ENCODE measurements at regions not wholly inside any gene's neighbourhood (a gene's known extent, or its start where the extent isn't known, plus 50 kb on each side); places are given as distances from the start of the nearest gene placed in this dataset.

- WGBS, 5 donors, result 49 to 69% (median 60%) methylated on average over 3 of the region's 3 CpGs
- Histone ChIP-seq H3K27ac (no peak overlapping the region), H3K36me3 (no peaks in the 10 kb centered on the region), H3K4me3 (no peak overlapping the region), H3K4me1 (no peaks in the 10 kb centered on the region), H3K9me3 (no peaks in the 10 kb centered on the region), H3K27me3 (no peaks in the 10 kb centered on the region)
- DNase-seq, result no peak
- TF ChIP-seq POLR2AphosphoS5 (IDR thresholded peaks at IDR 0.05) (no peak), POLR2A (IDR thresholded peaks at IDR 0.05) (no peak), CTCF (IDR thresholded peaks at IDR 0.05) (no peak), EP300 (IDR thresholded peaks at IDR 0.05) (no peak)
- intact Hi-C loops (cut with DNase I; ENCODE audit: low total_unique reads), result no loop called here
Observed at GRCh38 chr13:57353831-57354230, 186.8 kb downstream of the PRR20E start.

- no peak for DNase-seq
- H3K4me1 ChIP-seq, result no peaks in the 10 kb centered on the region
- H3K4me3 ChIP-seq, result no peak overlapping the region
- no peaks in the 10 kb centered on the region for H3K27me3 ChIP-seq
- intact Hi-C loops (cut with DNase I; ENCODE audit: low total_unique reads), result no loop called here
- 62 to 71% (median 64%) methylated on average over 2 of the region's 2 CpGs for WGBS, 5 donors
- peaks cover 0 to 4% (median 0%) of the 10 kb centered on the region in 4 donors for H3K9me3 ChIP-seq
- H3K36me3 ChIP-seq, result no peaks in the 10 kb centered on the region
- TF ChIP-seq EP300 (IDR thresholded peaks at IDR 0.05) (no peak), POLR2A (IDR thresholded peaks at IDR 0.05) (no peak), POLR2AphosphoS5 (IDR thresholded peaks at IDR 0.05) (no peak), CTCF (IDR thresholded peaks at IDR 0.05) (no peak)
- no peak overlapping the region for H3K27ac ChIP-seq
Observed at GRCh38 chr13:57375876-57376275, 208.9 kb downstream of the PRR20E start.

GRCh38 chr13:57408312-57408711 lies 223.2 kb upstream of the PCDH17 start:
- TF ChIP-seq POLR2A (IDR thresholded peaks at IDR 0.05), result no peak
- TF ChIP-seq POLR2AphosphoS5 (IDR thresholded peaks at IDR 0.05), result no peak
- TF ChIP-seq EP300 (IDR thresholded peaks at IDR 0.05), result no peak
- TF ChIP-seq CTCF (IDR thresholded peaks at IDR 0.05), result no peak
- Histone ChIP-seq H3K4me3 (no peak overlapping the region), H3K27me3 (no peaks in the 10 kb centered on the region), H3K4me1 (no peaks in the 10 kb centered on the region), H3K27ac (no peak overlapping the region), H3K9me3 (peaks cover 0 to 25% (median 0%) of the 10 kb centered on the region in 4 donors), H3K36me3 (no peaks in the 10 kb centered on the region)
- DNase-seq, result no peak
- intact Hi-C loops (cut with DNase I; ENCODE audit: low total_unique reads), result no loop called here
- WGBS, 5 donors, result 87 to 97% (median 95%) methylated on average over 2 of the region's 2 CpGs

GRCh38 chr13:57409121-57409520 lies 222.4 kb upstream of the PCDH17 start:
- H3K4me1 ChIP-seq, result no peaks in the 10 kb centered on the region

More at GRCh38 chr13:57409121-57409520, 222.4 kb upstream of the PCDH17 start:
- peaks cover 0 to 25% (median 0%) of the 10 kb centered on the region in 4 donors for H3K9me3 ChIP-seq
- H3K36me3 ChIP-seq, result no peaks in the 10 kb centered on the region
- no peak for DNase-seq
- H3K27ac ChIP-seq, result no peak overlapping the region
- no peaks in the 10 kb centered on the region for H3K27me3 ChIP-seq
- TF ChIP-seq EP300 (IDR thresholded peaks at IDR 0.05) (no peak), POLR2A (IDR thresholded peaks at IDR 0.05) (no peak), CTCF (IDR thresholded peaks at IDR 0.05) (no peak), POLR2AphosphoS5 (IDR thresholded peaks at IDR 0.05) (no peak)
- no peak overlapping the region for H3K4me3 ChIP-seq
- intact Hi-C loops (cut with DNase I; ENCODE audit: low total_unique reads), result no loop called here
